Subcutaneous abdominal adipose tissue (tissue), 5 donors: ENCODE measurements at regions not wholly inside any gene's neighbourhood (a gene's known extent, or its start where the extent isn't known, plus 50 kb on each side); places are given as distances from the start of the nearest gene placed in this dataset.

Experiments
- H3K27ac ChIP-seq: one replicate; pipeline ENCODE4 v1.7.0; 2013; ENCODE audit warnings: low read depth, mild to moderate bottlenecking, inconsistent platforms, low read length, moderate library complexity
- H3K27me3 ChIP-seq, 5 donors: one replicate each; pipeline ENCODE4 v1.7.0; 2013; ENCODE audit warnings: low read length in 5 of 5, inconsistent platforms in 1 of 5; ENCODE audit not compliant: control insufficient read depth in 5 of 5, insufficient read depth in 4 of 5
- H3K36me3 ChIP-seq, 5 donors: one replicate each; pipeline ENCODE4 v1.7.0; 2013; ENCODE audit warnings: low read length in 5 of 5; ENCODE audit not compliant: control insufficient read depth in 5 of 5, insufficient read depth in 5 of 5
- H3K4me1 ChIP-seq, 5 donors: one replicate each; pipeline ENCODE4 v1.7.0; 2013; ENCODE audit warnings: low read length in 5 of 5, mild to moderate bottlenecking in 3 of 5, moderate library complexity in 1 of 5; ENCODE audit not compliant: control insufficient read depth in 5 of 5, insufficient read depth in 5 of 5
- H3K4me3 ChIP-seq, 5 donors: one replicate each; pipeline ENCODE4 v1.7.0; 2013; ENCODE audit warnings: low read length in 5 of 5, low read depth in 1 of 5
- H3K9ac ChIP-seq, 5 donors: one replicate each; pipeline ENCODE4 v1.7.0; 2013; ENCODE audit warnings: low read length in 5 of 5, mild to moderate bottlenecking in 4 of 5, moderate library complexity in 3 of 5
- H3K9me3 ChIP-seq, 5 donors: one replicate each; pipeline ENCODE4 v1.7.0; 2013; ENCODE audit warnings: low read length in 5 of 5; ENCODE audit not compliant: control insufficient read depth in 5 of 5
- donor health status: healthy.
- donor health status: healthy.
- donor health status: healthy.
- donor health status: healthy.
- donor health status: healthy.

DNA sequence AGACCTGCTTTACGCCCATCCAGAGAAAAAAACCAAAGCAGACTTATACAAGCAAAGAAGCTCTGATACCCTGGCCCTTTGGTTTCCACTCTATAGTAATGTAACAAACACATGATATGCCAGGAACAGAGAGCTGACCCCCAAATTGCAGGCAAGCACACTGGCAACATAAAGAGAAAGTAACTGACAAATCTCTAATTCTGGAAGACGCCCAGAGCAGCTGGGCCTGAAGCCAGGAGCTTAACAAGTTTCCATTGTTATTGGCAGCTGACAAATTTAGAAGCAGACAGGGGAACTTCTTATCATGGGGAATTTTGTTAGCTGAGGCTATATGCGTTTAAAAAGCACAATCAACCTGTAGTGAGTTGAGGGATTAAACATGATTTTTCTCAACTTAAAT is 158.0 kb downstream of the DLEU7 start:
- Histone ChIP-seq H3K9ac (no peak overlapping the region), H3K9me3 (no peaks in the 10 kb centered on the region), H3K4me1 (peaks cover 4 to 34% (median 25%) of the 10 kb centered on the region in 5 donors), H3K36me3 (no peaks in the 10 kb centered on the region), H3K27ac (peak overlapping the region; percentile 69), H3K4me3 (no peak overlapping the region), H3K27me3 (no peaks in the 10 kb centered on the region)

DNA sequence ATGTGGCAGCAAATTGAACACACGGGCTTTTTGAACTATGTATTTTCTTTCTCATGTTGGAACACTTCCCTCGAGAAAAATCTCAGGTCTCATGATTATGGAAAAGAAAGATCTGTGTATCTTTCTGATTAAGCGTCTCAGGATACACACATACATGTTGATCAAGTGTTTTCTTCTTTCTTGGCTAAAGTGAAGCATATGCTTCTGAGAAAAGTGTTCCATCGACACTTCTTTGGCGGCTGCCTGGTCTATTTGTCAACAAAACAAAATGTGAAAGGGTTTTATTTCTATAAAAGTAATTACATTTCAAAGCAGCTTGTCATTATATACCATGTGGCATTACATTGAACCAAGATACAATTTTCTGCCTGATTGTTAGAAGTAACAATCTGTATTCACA is 157.5 kb downstream of the DLEU7 start:
- Histone ChIP-seq H3K9ac (no peak overlapping the region), H3K9me3 (no peaks in the 10 kb centered on the region), H3K27ac (peak overlapping the region; percentile 69), H3K4me3 (no peak overlapping the region), H3K36me3 (no peaks in the 10 kb centered on the region), H3K27me3 (no peaks in the 10 kb centered on the region), H3K4me1 (peaks cover 4 to 34% (median 25%) of the 10 kb centered on the region in 5 donors)

DNA sequence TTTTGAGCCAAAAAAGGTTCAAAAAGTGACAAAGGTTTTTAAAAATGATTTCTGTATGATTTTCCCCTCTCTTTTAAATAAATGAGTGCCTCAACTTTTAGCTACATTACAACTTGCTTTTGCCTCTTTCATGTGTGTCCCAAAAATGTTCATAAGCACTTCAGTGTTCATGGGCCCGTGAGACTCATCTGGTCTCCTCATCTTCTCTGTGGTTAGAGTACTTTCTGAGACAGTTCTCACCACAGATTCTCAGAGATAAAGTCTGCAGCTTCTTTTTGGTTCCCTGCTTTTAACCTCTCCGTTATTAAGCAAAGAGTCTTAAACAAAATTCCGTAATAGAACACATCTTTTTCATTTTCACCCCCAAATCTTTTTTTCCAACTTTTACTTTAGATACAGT is 156.9 kb downstream of the DLEU7 start:
- Histone ChIP-seq H3K27ac (peak overlapping the region; percentile 69), H3K9me3 (no peaks in the 10 kb centered on the region), H3K36me3 (no peaks in the 10 kb centered on the region), H3K27me3 (no peaks in the 10 kb centered on the region), H3K4me3 (no peak overlapping the region), H3K9ac (no peak overlapping the region), H3K4me1 (peaks cover 4 to 34% (median 25%) of the 10 kb centered on the region in 5 donors)

DNA sequence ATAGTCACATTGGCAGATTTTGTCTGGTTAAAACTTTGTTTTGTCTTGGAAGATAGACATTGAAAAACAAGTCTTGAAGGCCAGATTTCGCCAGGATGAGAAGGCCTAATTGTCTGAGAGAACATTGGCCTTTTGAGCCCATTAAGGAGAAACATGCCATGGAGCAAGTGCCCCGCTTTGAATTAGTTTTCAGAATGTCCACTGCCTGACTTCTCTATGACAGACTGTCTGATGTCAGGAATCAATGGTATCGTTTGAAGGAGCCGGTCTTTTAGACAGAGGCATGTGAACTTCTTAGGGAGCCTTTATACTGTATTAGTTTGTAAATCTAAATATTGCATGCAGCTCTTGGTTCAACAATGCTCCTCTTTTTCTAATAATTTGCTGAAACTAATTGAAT is 155.9 kb downstream of the DLEU7 start:
- H3K27me3 ChIP-seq, result no peaks in the 10 kb centered on the region
- no peak overlapping the region for H3K4me3 ChIP-seq
- H3K36me3 ChIP-seq, result no peaks in the 10 kb centered on the region
- peaks cover 4 to 34% (median 25%) of the 10 kb centered on the region in 5 donors for H3K4me1 ChIP-seq
- no peak overlapping the region for H3K27ac ChIP-seq
- no peak overlapping the region for H3K9ac ChIP-seq
- no peaks in the 10 kb centered on the region for H3K9me3 ChIP-seq

DNA sequence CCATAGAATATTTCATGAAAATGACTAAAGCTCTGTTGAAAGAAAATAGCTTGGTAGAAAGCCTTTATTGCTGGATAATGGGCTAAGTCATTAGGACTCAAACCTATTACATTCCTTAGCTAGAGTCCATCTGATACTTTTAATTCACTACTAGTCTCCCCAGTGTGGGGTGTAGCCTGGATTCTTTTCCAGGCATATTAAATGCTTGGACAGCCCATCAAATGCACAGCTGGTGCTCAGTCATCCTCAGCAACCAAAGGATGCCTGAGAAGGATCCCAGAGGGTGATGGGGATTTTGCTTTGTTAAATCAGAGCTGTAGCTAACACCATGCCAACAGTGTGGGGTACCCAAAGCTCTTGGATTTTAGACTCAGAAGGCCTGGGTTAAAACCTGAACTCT is 153.5 kb downstream of the DLEU7 start:
- Histone ChIP-seq H3K4me1 (peaks cover 0 to 28% (median 23%) of the 10 kb centered on the region in 5 donors), H3K27ac (no peak overlapping the region), H3K4me3 (no peak overlapping the region), H3K9ac (no peak overlapping the region), H3K27me3 (no peaks in the 10 kb centered on the region), H3K36me3 (no peaks in the 10 kb centered on the region), H3K9me3 (no peaks in the 10 kb centered on the region)

DNA sequence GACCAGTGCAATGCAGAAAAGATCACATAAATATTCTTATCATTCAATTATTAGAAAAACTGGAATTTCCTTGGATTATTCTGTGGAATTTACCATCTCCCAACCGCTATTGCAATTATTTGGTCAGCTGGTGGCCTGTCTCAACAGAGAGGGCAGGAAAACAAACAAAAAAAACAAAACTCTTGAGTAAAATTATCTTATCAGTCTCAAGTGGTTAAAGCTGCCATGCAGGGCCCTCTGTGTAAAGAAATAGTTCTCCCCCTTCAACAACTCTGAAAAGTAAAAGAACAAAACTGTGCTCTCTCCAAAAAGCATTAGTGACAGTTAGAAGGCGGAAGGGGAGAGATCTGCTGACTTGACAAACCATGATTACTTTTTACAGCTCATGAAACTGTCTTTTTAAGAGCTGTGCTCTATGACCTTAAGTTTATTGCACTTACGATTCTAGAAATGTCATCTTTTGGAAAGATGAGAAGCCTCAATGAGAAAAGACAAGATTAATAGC is 152.3 kb downstream of the DLEU7 start:
- no peaks in the 10 kb centered on the region for H3K9me3 ChIP-seq
- H3K36me3 ChIP-seq, result no peaks in the 10 kb centered on the region
- no peaks in the 10 kb centered on the region for H3K27me3 ChIP-seq
- H3K27ac ChIP-seq, result no peak overlapping the region
- H3K9ac ChIP-seq, result no peak overlapping the region
- no peak overlapping the region for H3K4me3 ChIP-seq
- peaks cover 0 to 17% (median 11%) of the 10 kb centered on the region in 5 donors for H3K4me1 ChIP-seq

DNA sequence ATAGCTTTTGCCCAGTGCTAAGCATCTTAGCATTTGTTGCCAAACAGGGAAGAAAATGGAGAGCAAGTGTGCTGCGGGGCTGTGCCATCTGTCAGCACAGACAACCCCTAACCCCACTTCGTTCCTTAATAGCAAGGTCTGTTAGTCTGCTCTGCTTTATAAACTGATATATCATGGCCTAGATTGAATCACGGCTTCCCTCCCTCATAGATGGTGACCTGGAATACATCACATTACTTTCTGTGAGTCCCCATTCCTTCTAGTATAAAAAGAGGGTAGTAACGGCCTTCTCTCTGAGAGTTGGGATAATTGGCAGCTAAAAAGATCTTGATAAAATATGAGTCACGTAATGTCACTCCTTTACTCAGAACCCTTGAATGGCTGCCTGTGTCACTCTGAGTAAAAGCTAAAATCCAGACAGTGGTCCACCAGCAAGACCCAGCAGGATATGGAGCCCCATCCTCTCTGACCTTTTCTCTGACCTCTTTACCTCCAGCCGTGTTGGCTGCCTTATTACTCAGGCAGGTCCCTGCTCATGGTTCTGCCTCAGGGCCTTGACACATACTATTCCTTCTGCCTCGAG is 151.7 kb downstream of the DLEU7 start:
- no peaks in the 10 kb centered on the region for H3K36me3 ChIP-seq
- no peaks in the 10 kb centered on the region for H3K9me3 ChIP-seq
- H3K9ac ChIP-seq, result no peak overlapping the region
- H3K4me3 ChIP-seq, result no peak overlapping the region
- peaks cover 0 to 15% (median 11%) of the 10 kb centered on the region in 5 donors for H3K4me1 ChIP-seq
- no peaks in the 10 kb centered on the region for H3K27me3 ChIP-seq
- no peak overlapping the region for H3K27ac ChIP-seq

DNA sequence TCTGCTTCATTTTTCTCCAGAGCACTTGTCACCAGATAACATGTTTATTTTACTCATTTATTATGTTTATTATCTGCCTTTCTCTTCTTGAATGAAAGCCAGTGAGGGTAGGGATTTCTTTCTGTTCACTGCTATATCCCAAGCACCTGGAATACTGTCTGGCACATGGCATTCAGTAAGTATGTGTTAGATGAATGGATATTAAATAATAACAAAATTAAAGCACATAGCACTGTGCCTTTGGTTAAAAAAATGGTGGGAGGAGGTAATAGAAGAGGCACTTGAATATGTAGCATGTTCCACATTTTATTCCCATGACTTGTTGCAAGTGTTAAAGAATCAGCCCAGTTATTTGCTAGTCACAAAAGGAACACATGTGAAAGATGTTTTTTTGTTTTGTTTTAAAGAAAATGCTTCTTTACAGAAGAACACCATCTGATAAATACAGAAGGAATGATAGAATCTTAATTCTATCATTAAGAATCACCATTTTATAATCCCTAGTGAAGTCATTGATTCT is 151.0 kb downstream of the DLEU7 start:
- H3K4me3 ChIP-seq, result no peak overlapping the region
- H3K9ac ChIP-seq, result no peak overlapping the region
- peaks cover 0 to 21% (median 11%) of the 10 kb centered on the region in 5 donors for H3K4me1 ChIP-seq
- no peak overlapping the region for H3K27ac ChIP-seq
- H3K27me3 ChIP-seq, result no peaks in the 10 kb centered on the region
- no peaks in the 10 kb centered on the region for H3K36me3 ChIP-seq
- H3K9me3 ChIP-seq, result no peaks in the 10 kb centered on the region

DNA sequence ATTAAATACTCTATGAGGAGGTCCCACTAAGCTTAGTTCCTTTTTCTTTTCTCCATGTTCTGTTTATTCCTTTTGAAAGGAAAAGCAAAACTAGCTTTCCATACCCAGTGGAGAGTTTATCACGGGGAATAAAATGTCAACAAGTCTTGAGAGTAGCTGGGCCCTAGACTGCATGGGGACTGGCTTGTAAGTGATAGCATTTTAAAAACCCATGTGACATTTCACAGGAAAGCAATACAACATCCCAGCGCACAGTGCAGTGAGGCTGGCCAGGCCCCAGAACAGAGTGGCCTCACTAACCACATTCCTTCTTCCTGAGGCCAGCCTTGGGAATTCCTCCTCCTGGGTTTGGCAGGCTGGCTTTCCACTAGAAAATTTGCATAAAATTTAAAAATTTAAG is 149.8 kb downstream of the DLEU7 start:
- Histone ChIP-seq H3K9me3 (no peaks in the 10 kb centered on the region), H3K4me3 (peak overlapping the region in 1 of 5 donors; percentile 9), H3K27ac (peak overlapping the region; percentile 25), H3K36me3 (no peaks in the 10 kb centered on the region), H3K4me1 (peaks cover 0 to 32% (median 11%) of the 10 kb centered on the region in 5 donors), H3K27me3 (no peaks in the 10 kb centered on the region), H3K9ac (no peak overlapping the region)

DNA sequence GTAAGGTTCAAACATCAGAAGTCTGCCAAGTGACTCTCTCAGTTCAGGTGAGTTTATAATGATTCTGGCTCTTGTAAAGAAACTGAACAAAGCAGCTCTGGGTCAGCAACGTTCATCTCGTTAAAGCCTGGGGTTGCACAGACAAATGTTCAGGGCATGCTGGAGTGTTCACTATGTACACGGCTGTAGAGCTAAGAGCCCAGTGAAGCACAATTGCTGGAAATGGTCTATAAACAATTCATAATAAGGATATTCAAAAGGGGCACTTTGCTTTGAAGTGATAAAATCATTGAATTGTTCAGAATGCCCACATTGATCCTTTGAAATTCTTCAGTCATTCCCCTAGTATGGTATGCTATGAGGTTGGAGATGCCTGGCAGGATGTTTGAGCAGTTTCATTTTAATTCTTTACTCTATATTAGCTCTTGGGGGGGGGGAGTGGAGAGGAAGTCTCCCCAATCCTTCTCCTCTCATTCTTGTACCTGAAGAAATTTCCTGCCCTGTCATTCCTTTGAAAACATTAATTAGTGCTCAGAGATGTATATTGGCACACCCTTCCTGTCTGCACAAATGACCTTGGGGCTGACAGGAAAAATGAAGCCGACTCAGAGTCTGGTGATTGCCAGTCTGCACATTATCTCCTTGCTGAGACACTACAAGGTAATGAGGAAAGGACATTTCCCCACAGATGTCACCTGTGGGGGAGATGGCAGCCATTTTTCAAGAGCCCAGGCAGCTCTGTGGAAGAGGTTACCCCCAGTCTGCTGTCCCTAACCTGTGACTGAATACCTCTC is 145.5 kb downstream of the DLEU7 start:
- Histone ChIP-seq H3K27me3 (no peaks in the 10 kb centered on the region), H3K36me3 (no peaks in the 10 kb centered on the region), H3K27ac (peak overlapping the region; percentile 32), H3K4me1 (peaks cover 0 to 30% (median 11%) of the 10 kb centered on the region in 5 donors), H3K4me3 (no peak overlapping the region), H3K9me3 (no peaks in the 10 kb centered on the region), H3K9ac (no peak overlapping the region)
